ENCODE measurements at regions not wholly inside any gene's neighbourhood (a gene's known extent, or its start where the extent isn't known, plus 50 kb on each side); places are given as distances from the start of the nearest gene placed in this dataset.

GRCh38 chr3:13749063-13749764 is 130.7 kb downstream of the WNT7A start:
- no peak for TF ChIP-seq ZNF274 (IDR thresholded peaks at IDR 0.05; ENCODE audit: low read depth, low read length)
- no peak for TF ChIP-seq YY1 (IDR thresholded peaks at IDR 0.05; ENCODE audit: insufficient read depth, insufficient read length)
- TF ChIP-seq SUZ12 (IDR thresholded peaks at IDR 0.05; ENCODE audit: extremely low read depth, insufficient read depth, insufficient read length): no peak
